ENCODE measurements at regions not wholly inside any gene's neighbourhood (a gene's known extent, or its start where the extent isn't known, plus 50 kb on each side); places are given as distances from the start of the nearest gene placed in this dataset.

DNA sequence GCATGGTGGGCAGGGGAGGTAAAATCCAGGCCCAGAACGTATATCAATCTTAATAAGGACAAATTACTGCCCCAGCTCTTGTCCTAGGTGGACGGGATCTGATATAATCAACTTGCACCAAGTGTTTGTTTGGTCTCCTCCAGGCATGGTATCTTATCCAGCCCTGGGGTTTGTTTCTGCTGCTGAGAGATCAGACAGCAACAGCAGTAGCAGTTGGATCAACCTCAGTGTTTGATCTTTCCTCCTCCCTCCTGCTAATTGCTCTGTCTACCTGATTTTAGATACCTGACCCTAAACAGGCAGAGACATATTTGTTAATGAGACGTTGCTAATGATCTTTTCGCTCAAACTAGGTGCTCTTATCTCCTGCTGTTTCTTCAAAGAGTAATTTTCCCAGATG, 100.4 kb upstream of the BACH2 start (continued):
- TF ChIP-seq REST (IDR thresholded peaks at IDR 0.05; ENCODE audit: unreplicated experiment): no peak
- TF ChIP-seq STAT1 (IDR thresholded peaks at IDR 0.05; ENCODE audit: unreplicated experiment): no peak
- TF ChIP-seq CTCF (conservative IDR thresholded peaks at IDR 0.05; ENCODE audit: low read depth in 2 of 2): no peak
- no peak for TF ChIP-seq CREB1 (CRISPR knock-in tag; IDR thresholded peaks at IDR 0.05; ENCODE audit: low read depth)

- no peak overlapping the region for H3K4me3 ChIP-seq
- no peaks in the 10 kb centered on the region for H3K27me3 ChIP-seq (ENCODE audit: insufficient read depth)
- no peak overlapping the region; the same call in 1 of the 2 replicates for H3K27ac Mint-ChIP-seq
- no peaks in the 10 kb centered on the region for H3K9me3 Mint-ChIP-seq
- no peak overlapping the region for H3K4me2 ChIP-seq
- ATAC-seq: peak; percentile 94
- peaks cover 10% of the 10 kb centered on the region for H3K4me1 ChIP-seq (ENCODE audit: insufficient read depth)
- H3K27ac ChIP-seq (ENCODE audit: low read depth): no peak overlapping the region
- no peak overlapping the region for H2AFZ ChIP-seq
- peak; percentile 82 to 89 for TF ChIP-seq CTCF (conservative IDR thresholded peaks at IDR 0.05; ENCODE audit: low read depth in 2 of 2)
- no peak for TF ChIP-seq CREB1 (CRISPR knock-in tag; IDR thresholded peaks at IDR 0.05; ENCODE audit: low read depth)
- no peak for TF ChIP-seq ZNF462 (CRISPR knock-in tag; IDR thresholded peaks at IDR 0.05)
- H3F3A ChIP-seq (replicated peaks; ENCODE audit: low read depth): no peaks in the 10 kb centered on the region
- peaks cover 22% of the 10 kb centered on the region for H3K4me1 Mint-ChIP-seq
- H3K4me3 Mint-ChIP-seq: no peak overlapping the region
- no peaks in the 10 kb centered on the region for H3K36me3 Mint-ChIP-seq (ENCODE audit: low read depth)
- no peaks in the 10 kb centered on the region for H3K79me2 ChIP-seq (replicated peaks; ENCODE audit: insufficient read depth)
- H4K20me1 ChIP-seq (replicated peaks; ENCODE audit: insufficient read depth): no peaks in the 10 kb centered on the region
- H3K9me2 ChIP-seq (ENCODE audit: insufficient read depth): no peaks in the 10 kb centered on the region
- no peaks in the 10 kb centered on the region for H3K27me3 Mint-ChIP-seq (ENCODE audit: insufficient read depth, low read depth, poor library complexity)
- peak; percentile 88 for DNase-seq (ENCODE audit: low spot score)
- H3K36me3 ChIP-seq (ENCODE audit: insufficient read depth): no peaks in the 10 kb centered on the region
Measured at GRCh38 chr6:90393232-90393884, 96.7 kb upstream of the BACH2 start.
